ENCODE measurements at regions not wholly inside any gene's neighbourhood (a gene's known extent, or its start where the extent isn't known, plus 50 kb on each side); places are given as distances from the start of the nearest gene placed in this dataset.

DNA sequence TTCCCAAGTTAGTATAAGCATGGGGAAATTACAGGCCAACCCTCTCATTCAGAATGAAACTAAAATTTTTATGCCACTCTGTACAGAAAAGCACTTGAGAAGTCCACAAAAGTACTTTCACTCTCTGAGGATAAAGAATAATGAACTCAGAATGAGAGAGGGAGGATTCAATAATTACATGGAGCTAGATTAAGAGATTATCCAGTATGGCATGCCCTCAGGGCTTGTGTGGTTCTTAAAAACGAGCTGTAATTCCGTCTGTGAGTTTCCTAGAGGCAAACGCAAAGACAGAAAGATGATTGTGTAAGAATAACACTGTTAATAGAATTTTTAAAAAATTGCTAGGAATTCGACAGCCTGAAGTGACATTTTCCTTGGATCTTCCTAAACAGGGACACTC is 126.8 kb upstream of the PTCH1 start:
- TF ChIP-seq POLR2A (IDR thresholded peaks at IDR 0.05): no peak
- TF ChIP-seq, protein P1, sequence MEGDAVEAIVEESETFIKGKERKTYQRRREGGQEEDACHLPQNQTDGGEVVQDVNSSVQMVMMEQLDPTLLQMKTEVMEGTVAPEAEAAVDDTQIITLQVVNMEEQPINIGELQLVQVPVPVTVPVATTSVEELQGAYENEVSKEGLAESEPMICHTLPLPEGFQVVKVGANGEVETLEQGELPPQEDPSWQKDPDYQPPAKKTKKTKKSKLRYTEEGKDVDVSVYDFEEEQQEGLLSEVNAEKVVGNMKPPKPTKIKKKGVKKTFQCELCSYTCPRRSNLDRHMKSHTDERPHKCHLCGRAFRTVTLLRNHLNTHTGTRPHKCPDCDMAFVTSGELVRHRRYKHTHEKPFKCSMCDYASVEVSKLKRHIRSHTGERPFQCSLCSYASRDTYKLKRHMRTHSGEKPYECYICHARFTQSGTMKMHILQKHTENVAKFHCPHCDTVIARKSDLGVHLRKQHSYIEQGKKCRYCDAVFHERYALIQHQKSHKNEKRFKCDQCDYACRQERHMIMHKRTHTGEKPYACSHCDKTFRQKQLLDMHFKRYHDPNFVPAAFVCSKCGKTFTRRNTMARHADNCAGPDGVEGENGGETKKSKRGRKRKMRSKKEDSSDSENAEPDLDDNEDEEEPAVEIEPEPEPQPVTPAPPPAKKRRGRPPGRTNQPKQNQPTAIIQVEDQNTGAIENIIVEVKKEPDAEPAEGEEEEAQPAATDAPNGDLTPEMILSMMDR (IDR thresholded peaks at IDR 0.05): no peak

All from testis (tissue), 2 donors.